RWPE1 (cell line): ENCODE measurements at regions not wholly inside any gene's neighbourhood (a gene's known extent, or its start where the extent isn't known, plus 50 kb on each side); places are given as distances from the start of the nearest gene placed in this dataset.

Experiments used
- CTCF ChIA-PET: fragments of 350-600 bp; sonication (Branson Sonifier 250); formaldehyde crosslinking; extraction: SDS; loops from one replicate; lab custom pipeline; 2021; lab: Yijun Ruan, JAX
- POLR2A ChIA-PET: fragments of 400-600 bp; formaldehyde crosslinking; extraction: SDS; loops from one replicate; lab custom pipeline; 2020; ENCODE audit warnings: antibody characterized with exemption; ENCODE audit not compliant: low non-redundant PET; lab: Yijun Ruan, JAX
- DNase-seq: peaks from one replicate; pipeline ENCODE4 v3.0.0; 2012; ENCODE audit warnings: low spot score
- H3K27ac ChIP-seq: fragments of 450-650 bp; 2 replicates; pipeline ENCODE4 v1.5.1; 2017
- CTCF ChIP-seq: fragments of 450-650 bp; conservative IDR thresholded peaks from 2 replicates; pipeline ENCODE4 v1.5.1; 2017; ENCODE audit warnings: low read depth, mild to moderate bottlenecking

- ChIA-PET POLR2A (no interaction called here), CTCF (no interaction called here)
- no peak overlapping the region for H3K27ac ChIP-seq
- TF ChIP-seq CTCF, result no peak
- DNase-seq, result no peak
Observed at GRCh38 chr7:9621927-9622326, 1188.5 kb downstream of the NXPH1 start.

- no peak for DNase-seq
- ChIA-PET CTCF (no interaction called here), POLR2A (no interaction called here)
- no peak for TF ChIP-seq CTCF
- no peak overlapping the region for H3K27ac ChIP-seq
Observed at GRCh38 chr7:9625953-9626352, 1192.5 kb downstream of the NXPH1 start.

GRCh38 chr7:9645756-9646155 lies 1212.3 kb downstream of the NXPH1 start:
- DNase-seq, result no peak
- no peak overlapping the region for H3K27ac ChIP-seq
- CTCF ChIA-PET, result no interaction called here
- POLR2A ChIA-PET, result no interaction called here
- TF ChIP-seq CTCF, result no peak

- no peak for TF ChIP-seq CTCF
- no peak overlapping the region for H3K27ac ChIP-seq
- ChIA-PET POLR2A (no interaction called here), CTCF (no interaction called here)
- no peak for DNase-seq
Observed at GRCh38 chr7:9657257-9657656, 1223.8 kb downstream of the NXPH1 start.

GRCh38 chr7:9671979-9672917 lies 1238.8 kb downstream of the NXPH1 start:
- DNase-seq, result no peak
- CTCF ChIA-PET, result no interaction called here
- no peak overlapping the region for H3K27ac ChIP-seq
- no peak for TF ChIP-seq CTCF
- POLR2A ChIA-PET, result no interaction called here

- H3K27ac ChIP-seq, result no peak overlapping the region
Observed at GRCh38 chr7:9680713-9681112, 1247.3 kb downstream of the NXPH1 start.

More at GRCh38 chr7:9680713-9681112, 1247.3 kb downstream of the NXPH1 start:
- POLR2A ChIA-PET, result no interaction called here
- CTCF ChIA-PET, result no interaction called here
- TF ChIP-seq CTCF, result no peak
- DNase-seq, result no peak
